ENCODE measurements at regions not wholly inside any gene's neighbourhood (a gene's known extent, or its start where the extent isn't known, plus 50 kb on each side); places are given as distances from the start of the nearest gene placed in this dataset.

DNA sequence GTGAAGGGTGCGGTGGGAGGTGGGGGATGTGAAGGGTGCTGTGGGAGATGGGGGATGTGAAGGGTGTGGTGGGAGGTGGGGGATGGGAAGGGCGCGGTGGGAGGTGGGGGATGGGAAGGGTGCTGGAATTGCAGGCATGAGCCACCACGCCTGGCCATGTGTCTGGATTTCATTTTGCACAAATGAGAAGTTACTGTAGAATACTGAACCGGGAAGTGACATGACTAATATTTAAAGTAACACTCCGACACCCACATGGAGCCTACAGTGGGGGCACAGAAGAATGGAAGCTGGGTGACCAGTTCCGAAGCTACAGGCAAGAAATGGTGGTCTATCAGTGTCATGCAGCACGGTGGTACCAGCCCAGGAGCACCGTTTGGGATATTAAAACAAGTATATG lies 69.9 kb upstream of the SPTLC1 start:
- no peak overlapping the region for H3K9ac ChIP-seq (ENCODE audit: low read depth in 2 of 2, low read length in 2 of 2)

DNA sequence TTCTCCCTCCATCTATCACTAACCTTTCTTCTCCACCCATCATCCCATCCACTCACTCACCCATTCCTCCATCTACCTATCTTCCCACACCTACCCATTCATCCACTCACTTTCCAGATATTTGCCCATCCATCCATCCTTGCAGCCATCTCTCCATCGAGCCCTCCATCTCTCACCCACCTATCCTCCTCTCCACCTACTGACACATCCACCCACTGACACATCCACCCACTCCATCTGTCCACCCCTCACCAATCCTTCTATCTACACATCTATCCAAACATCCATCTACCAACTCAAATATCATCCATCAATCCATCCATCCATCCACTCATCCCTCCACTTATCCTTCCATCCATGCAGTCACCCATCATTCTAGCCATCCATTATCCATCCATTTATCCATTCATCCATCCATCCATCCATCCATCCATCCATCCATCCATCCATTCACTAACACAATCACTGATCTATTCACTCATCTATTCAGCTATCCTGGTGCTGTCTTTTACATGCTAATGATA lies 68.9 kb upstream of the SPTLC1 start:
- TF ChIP-seq, protein P1, sequence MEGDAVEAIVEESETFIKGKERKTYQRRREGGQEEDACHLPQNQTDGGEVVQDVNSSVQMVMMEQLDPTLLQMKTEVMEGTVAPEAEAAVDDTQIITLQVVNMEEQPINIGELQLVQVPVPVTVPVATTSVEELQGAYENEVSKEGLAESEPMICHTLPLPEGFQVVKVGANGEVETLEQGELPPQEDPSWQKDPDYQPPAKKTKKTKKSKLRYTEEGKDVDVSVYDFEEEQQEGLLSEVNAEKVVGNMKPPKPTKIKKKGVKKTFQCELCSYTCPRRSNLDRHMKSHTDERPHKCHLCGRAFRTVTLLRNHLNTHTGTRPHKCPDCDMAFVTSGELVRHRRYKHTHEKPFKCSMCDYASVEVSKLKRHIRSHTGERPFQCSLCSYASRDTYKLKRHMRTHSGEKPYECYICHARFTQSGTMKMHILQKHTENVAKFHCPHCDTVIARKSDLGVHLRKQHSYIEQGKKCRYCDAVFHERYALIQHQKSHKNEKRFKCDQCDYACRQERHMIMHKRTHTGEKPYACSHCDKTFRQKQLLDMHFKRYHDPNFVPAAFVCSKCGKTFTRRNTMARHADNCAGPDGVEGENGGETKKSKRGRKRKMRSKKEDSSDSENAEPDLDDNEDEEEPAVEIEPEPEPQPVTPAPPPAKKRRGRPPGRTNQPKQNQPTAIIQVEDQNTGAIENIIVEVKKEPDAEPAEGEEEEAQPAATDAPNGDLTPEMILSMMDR (IDR thresholded peaks at IDR 0.05): no peak
- no peaks in the 10 kb centered on the region for H3K27me3 ChIP-seq
- no peak overlapping the region for H3K27ac ChIP-seq
- intact Hi-C loops (cut with DNase I): no loop called here
- no peak overlapping the region for H3K4me3 ChIP-seq
- H3K4me1 ChIP-seq: no peaks in the 10 kb centered on the region
- H3K9ac ChIP-seq (ENCODE audit: low read depth in 2 of 2, low read length in 2 of 2): no peak overlapping the region
- no peaks in the 10 kb centered on the region for H3K9me3 ChIP-seq
- no peaks in the 10 kb centered on the region for H3K36me3 ChIP-seq
- no peak for DNase-seq

More for the DNA sequence above, 69.9 kb upstream of the SPTLC1 start:
- Histone ChIP-seq H3K27me3 (no peaks in the 10 kb centered on the region), H3K4me1 (no peaks in the 10 kb centered on the region), H3K27ac (no peak overlapping the region), H3K4me3 (no peak overlapping the region), H3K9me3 (no peaks in the 10 kb centered on the region), H3K36me3 (no peaks in the 10 kb centered on the region)
- intact Hi-C loops (cut with DNase I): no loop called here
- DNase-seq: no peak
- TF ChIP-seq, protein P1 (IDR thresholded peaks at IDR 0.05): no peak

DNA sequence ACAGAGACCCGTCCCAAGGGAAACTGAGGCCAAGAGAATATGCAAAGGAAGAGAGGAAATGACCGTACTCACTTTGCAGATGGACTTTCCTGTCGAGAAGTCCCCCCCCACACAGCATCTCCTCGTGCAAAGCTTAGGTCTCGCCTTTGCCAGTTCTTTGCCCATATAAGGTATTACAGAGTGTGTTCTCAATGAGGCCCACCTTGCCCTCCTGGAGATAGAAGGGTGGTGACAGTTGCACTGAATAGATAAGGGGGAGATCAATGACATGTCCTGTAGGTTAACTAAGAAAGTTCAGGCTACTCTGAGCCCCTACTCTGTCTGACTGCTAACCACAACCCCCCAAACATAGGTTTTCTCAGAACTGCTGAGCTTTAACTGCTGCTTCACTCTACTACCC lies 68.2 kb upstream of the SPTLC1 start:
- Histone ChIP-seq H3K9me3 (no peaks in the 10 kb centered on the region), H3K27me3 (no peaks in the 10 kb centered on the region), H3K4me3 (no peak overlapping the region), H3K4me1 (no peaks in the 10 kb centered on the region), H3K9ac (ENCODE audit: low read depth in 2 of 2, low read length in 2 of 2) (no peak overlapping the region), H3K27ac (no peak overlapping the region), H3K36me3 (no peaks in the 10 kb centered on the region)
- TF ChIP-seq, protein P1 (IDR thresholded peaks at IDR 0.05): no peak
- intact Hi-C loops (cut with DNase I): no loop called here
- DNase-seq: no peak

DNA sequence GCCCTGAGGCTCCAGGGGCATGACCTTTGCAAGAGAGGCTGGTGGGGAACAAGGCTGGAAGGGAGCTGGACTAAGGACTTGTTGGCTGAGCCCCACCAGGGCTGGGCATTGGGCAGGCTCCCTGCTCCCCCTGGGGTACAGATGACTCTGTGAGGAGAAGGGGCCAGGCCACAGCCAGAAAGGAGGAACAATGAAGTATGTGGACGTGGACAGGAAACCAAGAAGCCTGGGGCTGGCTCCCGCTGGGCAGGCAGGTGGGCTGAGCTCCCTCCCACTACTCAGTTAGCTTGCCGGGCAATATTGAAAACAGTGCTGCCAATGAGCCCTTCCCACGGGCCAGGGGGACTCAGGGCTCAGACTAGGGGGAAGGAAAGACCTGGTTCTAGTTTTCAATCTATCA lies 66.1 kb upstream of the SPTLC1 start:
- H3K36me3 ChIP-seq: no peaks in the 10 kb centered on the region
- H3K9me3 ChIP-seq: no peaks in the 10 kb centered on the region
- no peaks in the 10 kb centered on the region for H3K4me1 ChIP-seq
- no peaks in the 10 kb centered on the region for H3K27me3 ChIP-seq
- no peak overlapping the region for H3K4me3 ChIP-seq
- DNase-seq: no peak
- intact Hi-C loops (cut with DNase I): no loop called here
- TF ChIP-seq, protein P1 (IDR thresholded peaks at IDR 0.05): no peak
- H3K27ac ChIP-seq: no peak overlapping the region
- H3K9ac ChIP-seq (ENCODE audit: low read depth in 2 of 2, low read length in 2 of 2): peak overlapping the region in 1 of 2 donors; percentile 9

DNA sequence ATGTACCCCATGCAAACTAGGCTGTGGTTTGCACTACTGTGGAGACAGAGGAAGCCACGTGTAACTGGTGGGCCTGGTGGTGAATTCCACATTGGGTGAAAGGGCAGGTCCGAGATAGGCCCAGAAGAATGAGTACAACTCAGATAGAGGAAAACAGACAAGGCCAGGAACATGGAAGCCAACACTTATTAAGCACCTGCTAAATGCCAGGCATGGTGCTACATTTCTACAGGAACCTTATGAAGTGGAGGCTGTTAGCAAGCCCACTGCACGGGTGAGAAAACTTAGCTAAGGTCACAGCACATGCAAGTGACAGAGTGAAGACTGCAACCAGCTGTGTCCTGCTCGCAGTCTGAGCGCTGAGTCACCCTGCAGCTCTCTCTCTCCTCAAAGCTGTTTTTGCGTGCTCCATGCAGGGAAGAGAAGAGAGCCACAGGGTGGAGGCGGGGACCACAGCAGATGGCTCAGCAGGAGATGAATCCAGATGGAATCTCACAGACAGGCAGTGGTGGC lies 65.5 kb upstream of the SPTLC1 start:
- peak overlapping the region in 1 of 2 donors; percentile 9 for H3K9ac ChIP-seq (ENCODE audit: low read depth in 2 of 2, low read length in 2 of 2)
- no peaks in the 10 kb centered on the region for H3K4me1 ChIP-seq
- intact Hi-C loops (cut with DNase I): no loop called here
- no peaks in the 10 kb centered on the region for H3K36me3 ChIP-seq
- H3K27ac ChIP-seq: no peak overlapping the region
- H3K4me3 ChIP-seq: no peak overlapping the region
- H3K9me3 ChIP-seq: no peaks in the 10 kb centered on the region
- H3K27me3 ChIP-seq: no peaks in the 10 kb centered on the region
- no peak for DNase-seq
- TF ChIP-seq, protein P1 (IDR thresholded peaks at IDR 0.05): no peak

Data from colonic mucosa (tissue), 4 donors.